Type B pancreatic cell (in vitro differentiated cells): ENCODE measurements at regions not wholly inside any gene's neighbourhood (a gene's known extent, or its start where the extent isn't known, plus 50 kb on each side); places are given as distances from the start of the nearest gene placed in this dataset.

ENCODE experiments used
- DNase-seq: peaks from one replicate; pipeline ENCODE4 v3.0.0; 2021; ENCODE audit warnings: mixed read lengths; ENCODE audit not compliant: unreplicated experiment; ENCODE audit errors: extremely low spot score
- H3K27ac Mint-ChIP-seq: 2 replicates; pipeline ENCODE4 v1.8.0; 2021; ENCODE audit warnings: mild to moderate bottlenecking, mixed read lengths
- H3K27me3 Mint-ChIP-seq: 2 replicates; pipeline ENCODE4 v1.8.0; 2021; ENCODE audit warnings: mixed read lengths
- H3K36me3 Mint-ChIP-seq: 2 replicates; pipeline ENCODE4 v1.8.0; 2021; ENCODE audit warnings: mixed read lengths
- H3K4me1 Mint-ChIP-seq: one replicate; pipeline ENCODE4 v1.8.0; 2021; ENCODE audit warnings: mixed read lengths; ENCODE audit not compliant: unreplicated experiment
- H3K4me3 Mint-ChIP-seq: 2 replicates; pipeline ENCODE4 v1.8.0; 2021; ENCODE audit warnings: mild to moderate bottlenecking, mixed read lengths
- H3K9me3 Mint-ChIP-seq: 2 replicates; pipeline ENCODE4 v1.8.0; 2021; ENCODE audit warnings: mixed read lengths
- CTCF ChIP-seq: fragments of 200-600 bp; sonication (generic); conservative IDR thresholded peaks from 2 replicates; pipeline ENCODE4 v1.5.0; 2021; ENCODE audit warnings: antibody characterized with exemption, mild to moderate bottlenecking

GRCh38 chr9:108103046-108103693 lies 613.6 kb upstream of the KLF4 start:
- no peak overlapping the region for H3K4me3 Mint-ChIP-seq
- H3K9me3 Mint-ChIP-seq = no peaks in the 10 kb centered on the region
- no peaks in the 10 kb centered on the region for H3K36me3 Mint-ChIP-seq
- no peak for TF ChIP-seq CTCF
- no peaks in the 10 kb centered on the region for H3K27me3 Mint-ChIP-seq
- H3K27ac Mint-ChIP-seq = no peak overlapping the region
- DNase-seq = no peak
- no peaks in the 10 kb centered on the region for H3K4me1 Mint-ChIP-seq

- H3K9me3 Mint-ChIP-seq = no peaks in the 10 kb centered on the region
- H3K27me3 Mint-ChIP-seq = no peaks in the 10 kb centered on the region
- H3K27ac Mint-ChIP-seq = no peak overlapping the region
These were observed 611.8 kb upstream of the KLF4 start for GRCh38 chr9:108101410-108101809.

GRCh38 chr9:108100571-108100970 lies 611.0 kb upstream of the KLF4 start:
- Mint-ChIP-seq H3K4me1 (no peaks in the 10 kb centered on the region), H3K27ac (no peak overlapping the region), H3K9me3 (no peaks in the 10 kb centered on the region), H3K4me3 (no peak overlapping the region), H3K27me3 (no peaks in the 10 kb centered on the region), H3K36me3 (no peaks in the 10 kb centered on the region)
- no peak for DNase-seq
- TF ChIP-seq CTCF = no peak

More at GRCh38 chr9:108101410-108101809, 611.8 kb upstream of the KLF4 start:
- no peak for DNase-seq
- TF ChIP-seq CTCF = no peak
- Mint-ChIP-seq H3K4me3 (no peak overlapping the region), H3K4me1 (no peaks in the 10 kb centered on the region), H3K36me3 (no peaks in the 10 kb centered on the region)

GRCh38 chr9:108099854-108100253 lies 610.3 kb upstream of the KLF4 start:
- no peak for DNase-seq
- TF ChIP-seq CTCF = no peak
- H3K9me3 Mint-ChIP-seq = no peaks in the 10 kb centered on the region
- H3K27me3 Mint-ChIP-seq = no peaks in the 10 kb centered on the region
- no peak overlapping the region for H3K27ac Mint-ChIP-seq
- no peaks in the 10 kb centered on the region for H3K4me1 Mint-ChIP-seq
- H3K4me3 Mint-ChIP-seq = no peak overlapping the region
- H3K36me3 Mint-ChIP-seq = no peaks in the 10 kb centered on the region

- Mint-ChIP-seq H3K27ac (no peak overlapping the region), H3K4me1 (no peaks in the 10 kb centered on the region), H3K27me3 (no peaks in the 10 kb centered on the region), H3K36me3 (no peaks in the 10 kb centered on the region), H3K9me3 (no peaks in the 10 kb centered on the region), H3K4me3 (no peak overlapping the region)
- no peak for DNase-seq
- no peak for TF ChIP-seq CTCF
These were observed 605.9 kb upstream of the KLF4 start for GRCh38 chr9:108095496-108095895.

GRCh38 chr9:108094676-108094993 lies 605.1 kb upstream of the KLF4 start:
- H3K9me3 Mint-ChIP-seq = no peaks in the 10 kb centered on the region
- H3K27ac Mint-ChIP-seq = no peak overlapping the region
- TF ChIP-seq CTCF = no peak
- H3K36me3 Mint-ChIP-seq = no peaks in the 10 kb centered on the region
- peaks cover 1% of the 10 kb centered on the region for H3K27me3 Mint-ChIP-seq
- H3K4me1 Mint-ChIP-seq = no peaks in the 10 kb centered on the region
- no peak for DNase-seq
- H3K4me3 Mint-ChIP-seq = no peak overlapping the region
